Smooth muscle cell (in vitro differentiated cells): ENCODE measurements at regions not wholly inside any gene's neighbourhood (a gene's known extent, or its start where the extent isn't known, plus 50 kb on each side); places are given as distances from the start of the nearest gene placed in this dataset.

Experiments
- DNase-seq: peaks from one replicate; lab custom pipeline; 2025; ENCODE audit not compliant: unreplicated experiment; lab: John Stamatoyannopoulos, UW
- H2AFZ ChIP-seq: fragments of 200-600 bp; sonication (generic); 2 replicates; pipeline ENCODE4 v1.6.0; 2016; ENCODE audit warnings: antibody characterized with exemption, low read depth, mild to moderate bottlenecking
- H3F3A ChIP-seq: fragments of 200-600 bp; sonication (generic); 2 replicates; pipeline ENCODE4 v1.6.0; 2017; ENCODE audit warnings: antibody characterized with exemption, low read depth
- H3K27ac ChIP-seq: fragments of 200-600 bp; sonication (generic); 2 replicates; pipeline ENCODE4 v1.5.1; 2016; ENCODE audit warnings: low read depth, mild to moderate bottlenecking
- H3K27me3 ChIP-seq: fragments of 200-600 bp; sonication (generic); 2 replicates; pipeline ENCODE4 v1.6.1; 2016; ENCODE audit warnings: low read depth, mild to moderate bottlenecking
- H3K36me3 ChIP-seq: fragments of 200-600 bp; sonication (generic); 2 replicates; pipeline ENCODE4 v1.5.1; 2016; ENCODE audit warnings: low read depth
- H3K4me1 ChIP-seq: fragments of 200-600 bp; sonication (generic); 2 replicates; pipeline ENCODE4 v1.5.1; 2016; ENCODE audit warnings: low read depth
- H3K4me2 ChIP-seq: fragments of 200-600 bp; sonication (generic); 2 replicates; pipeline ENCODE4 v1.6.0; 2016; ENCODE audit warnings: mild to moderate bottlenecking
- H3K4me3 ChIP-seq: fragments of 200-600 bp; sonication (generic); 2 replicates; pipeline ENCODE4 v1.5.1; 2016; ENCODE audit warnings: mild to moderate bottlenecking
- H3K79me2 ChIP-seq: fragments of 200-600 bp; sonication (generic); 2 replicates; pipeline ENCODE4 v1.6.0; 2016; ENCODE audit warnings: low read depth, mild to moderate bottlenecking
- H3K9ac ChIP-seq: fragments of 200-600 bp; sonication (generic); 2 replicates; pipeline ENCODE4 v1.6.0; 2016; ENCODE audit warnings: low read depth
- H3K9me3 ChIP-seq: fragments of 200-600 bp; sonication (generic); replicated peaks from 2 replicates; pipeline ENCODE4 v1.5.1; 2016; ENCODE audit warnings: low read depth
- H4K20me1 ChIP-seq: fragments of 200-600 bp; sonication (generic); 2 replicates; pipeline ENCODE4 v1.6.0; 2016; ENCODE audit warnings: low read depth
- CTCF ChIP-seq: fragments of 200-600 bp; sonication (generic); IDR thresholded peaks from 2 replicates; pipeline ENCODE4 v1.5.1; 2017; ENCODE audit warnings: borderline replicate concordance, mild to moderate bottlenecking, antibody characterized with exemption; ENCODE audit not compliant: insufficient read depth, poor library complexity, severe bottlenecking
- WGBS: methylation state at CpG from one replicate; pipeline ENCODE4 v1.1.7; 2016; ENCODE audit warnings: low lambda C conversion rate; 5-methylcytosine and 5-hydroxymethylcytosine counted together

GRCh38 chr22:49440931-49441330, 386.7 kb downstream of the BRD1 start:
- Histone ChIP-seq H3K4me3 (no peak overlapping the region), H3K9me3 (no peaks in the 10 kb centered on the region), H3K36me3 (no peaks in the 10 kb centered on the region), H3K4me2 (no peak overlapping the region), H2AFZ (no peak overlapping the region), H3K27ac (no peak overlapping the region), H3K79me2 (no peaks in the 10 kb centered on the region), H3F3A (no peaks in the 10 kb centered on the region), H3K9ac (no peak overlapping the region), H4K20me1 (no peaks in the 10 kb centered on the region), H3K27me3 (no peaks in the 10 kb centered on the region), H3K4me1 (no peaks in the 10 kb centered on the region)
- TF ChIP-seq CTCF: no peak
- WGBS: 93% methylated on average over 23 of the region's 23 CpGs
- DNase-seq: no peak

GRCh38 chr22:49439373-49439772, 388.3 kb downstream of the BRD1 start:
- 91% methylated on average over 10 of the region's 10 CpGs for WGBS
- Histone ChIP-seq H3K4me2 (no peak overlapping the region), H3K27me3 (no peaks in the 10 kb centered on the region), H3K79me2 (no peaks in the 10 kb centered on the region), H3K4me1 (no peaks in the 10 kb centered on the region), H3K27ac (no peak overlapping the region), H2AFZ (no peak overlapping the region), H3K9me3 (no peaks in the 10 kb centered on the region), H3K9ac (no peak overlapping the region), H3F3A (no peaks in the 10 kb centered on the region), H3K4me3 (no peak overlapping the region), H4K20me1 (no peaks in the 10 kb centered on the region), H3K36me3 (no peaks in the 10 kb centered on the region)
- no peak for TF ChIP-seq CTCF
- DNase-seq: no peak

DNA sequence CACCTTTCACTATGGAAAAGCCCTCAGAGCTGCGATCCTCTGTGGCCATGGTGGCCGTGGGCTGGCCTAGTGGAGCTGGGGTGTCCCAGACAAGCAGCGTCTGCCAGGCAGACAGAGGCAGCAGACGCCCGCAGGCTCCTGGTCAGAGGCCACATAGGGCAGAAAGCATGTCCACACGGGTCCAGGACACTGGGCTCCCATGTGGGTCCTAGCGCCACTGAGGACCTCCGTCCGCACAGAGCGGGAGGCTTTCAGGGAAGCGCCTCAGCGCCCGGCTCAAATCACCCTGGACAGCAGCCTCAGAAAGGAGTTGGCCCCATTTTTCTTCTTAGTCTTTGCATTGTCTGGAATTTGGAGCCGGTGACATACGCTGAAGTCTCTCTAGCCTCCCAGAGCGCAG, 389.7 kb downstream of the BRD1 start:
- H3K27me3 ChIP-seq: no peaks in the 10 kb centered on the region
- H3K4me1 ChIP-seq: no peaks in the 10 kb centered on the region
- H3F3A ChIP-seq: no peaks in the 10 kb centered on the region
- H4K20me1 ChIP-seq: no peaks in the 10 kb centered on the region
- TF ChIP-seq CTCF: no peak
- H3K9me3 ChIP-seq: no peaks in the 10 kb centered on the region
- H3K4me3 ChIP-seq: no peak overlapping the region
- H3K36me3 ChIP-seq: no peaks in the 10 kb centered on the region
- H3K4me2 ChIP-seq: no peak overlapping the region
- H3K79me2 ChIP-seq: no peaks in the 10 kb centered on the region
- no peak for DNase-seq
- no peak overlapping the region for H3K9ac ChIP-seq
- 96% methylated on average over 16 of the region's 16 CpGs for WGBS
- no peak overlapping the region for H2AFZ ChIP-seq
- no peak overlapping the region for H3K27ac ChIP-seq

DNA sequence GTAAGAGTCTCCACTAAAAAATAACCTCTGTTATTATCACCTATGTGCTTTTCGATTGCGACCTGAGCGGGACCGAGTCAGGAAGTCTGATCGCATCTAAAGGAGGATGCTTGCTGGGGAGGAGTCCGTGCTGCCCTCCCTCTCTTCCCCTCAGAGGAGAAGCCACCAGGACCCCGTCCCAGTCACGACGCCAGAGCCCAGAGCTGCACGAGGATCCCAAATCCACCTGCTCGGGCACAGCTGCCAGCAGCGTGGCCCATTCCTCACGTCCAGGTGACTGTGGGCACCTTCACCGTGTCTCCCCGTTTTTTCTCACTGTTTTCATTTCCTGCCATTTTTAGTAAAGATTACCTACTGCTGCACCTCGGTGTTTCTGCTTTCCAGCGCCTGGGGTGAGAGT, 390.3 kb downstream of the BRD1 start:
- 88% methylated on average over 15 of the region's 17 CpGs for WGBS
- H3K79me2 ChIP-seq: no peaks in the 10 kb centered on the region

More for the DNA sequence above, 390.3 kb downstream of the BRD1 start:
- Histone ChIP-seq H3K9ac (no peak overlapping the region), H3K36me3 (no peaks in the 10 kb centered on the region), H3K27me3 (no peaks in the 10 kb centered on the region), H3K4me3 (no peak overlapping the region), H3K27ac (no peak overlapping the region), H2AFZ (no peak overlapping the region), H4K20me1 (no peaks in the 10 kb centered on the region), H3K4me2 (no peak overlapping the region), H3F3A (no peaks in the 10 kb centered on the region), H3K9me3 (no peaks in the 10 kb centered on the region), H3K4me1 (no peaks in the 10 kb centered on the region)
- no peak for TF ChIP-seq CTCF
- no peak for DNase-seq
